RWPE2 (cell line): ENCODE measurements at regions not wholly inside any gene's neighbourhood (a gene's known extent, or its start where the extent isn't known, plus 50 kb on each side); places are given as distances from the start of the nearest gene placed in this dataset.

Experiments used
- ATAC-seq: fragments of 200-7000 bp; cut with Tn5 transposase; 3 replicates; pipeline ENCODE4 v1.9.1; 2021; ENCODE audit warnings: low read depth
- DNase-seq: peaks from one replicate; pipeline ENCODE4 v3.0.0-alpha.2; 2020; ENCODE audit warnings: low spot score
- H3K27ac ChIP-seq: fragments of 450-650 bp; 2 replicates; pipeline ENCODE4 v1.5.1; 2017; ENCODE audit warnings: mild to moderate bottlenecking; ENCODE audit not compliant: poor library complexity, severe bottlenecking
- H3K27me3 ChIP-seq: fragments of 250-450 bp; sonication (Bioruptor Pico); 2 replicates; pipeline ENCODE4 v1.5.1; 2021; ENCODE audit warnings: mild to moderate bottlenecking, moderate library complexity; ENCODE audit not compliant: insufficient read depth, poor library complexity, severe bottlenecking
- H3K36me3 ChIP-seq: fragments of 250-450 bp; sonication (Bioruptor Pico); 2 replicates; pipeline ENCODE4 v1.5.1; 2020; ENCODE audit warnings: low read depth, mild to moderate bottlenecking, moderate library complexity
- H3K4me1 ChIP-seq: fragments of 250-450 bp; sonication (Bioruptor Pico); 2 replicates; pipeline ENCODE4 v1.5.1; 2021; ENCODE audit warnings: mild to moderate bottlenecking, moderate library complexity; ENCODE audit not compliant: insufficient read depth, poor library complexity, severe bottlenecking
- H3K4me3 ChIP-seq: fragments of 250-450 bp; sonication (Bioruptor Pico); 2 replicates; pipeline ENCODE4 v1.5.1; 2021; ENCODE audit warnings: mild to moderate bottlenecking, moderate library complexity; ENCODE audit not compliant: severe bottlenecking
- H3K9me3 ChIP-seq: fragments of 250-450 bp; sonication (Bioruptor Pico); 2 replicates; pipeline ENCODE4 v1.5.1; 2021; ENCODE audit warnings: mild to moderate bottlenecking, moderate library complexity; ENCODE audit not compliant: severe bottlenecking
- TF ChIP-seq, protein P1 (sequence below): fragments of 450-650 bp; IDR thresholded peaks from one replicate; pipeline ENCODE4 v1.5.1; 2017; ENCODE audit warnings: mild to moderate bottlenecking, moderate library complexity; ENCODE audit not compliant: poor library complexity, severe bottlenecking

DNA sequence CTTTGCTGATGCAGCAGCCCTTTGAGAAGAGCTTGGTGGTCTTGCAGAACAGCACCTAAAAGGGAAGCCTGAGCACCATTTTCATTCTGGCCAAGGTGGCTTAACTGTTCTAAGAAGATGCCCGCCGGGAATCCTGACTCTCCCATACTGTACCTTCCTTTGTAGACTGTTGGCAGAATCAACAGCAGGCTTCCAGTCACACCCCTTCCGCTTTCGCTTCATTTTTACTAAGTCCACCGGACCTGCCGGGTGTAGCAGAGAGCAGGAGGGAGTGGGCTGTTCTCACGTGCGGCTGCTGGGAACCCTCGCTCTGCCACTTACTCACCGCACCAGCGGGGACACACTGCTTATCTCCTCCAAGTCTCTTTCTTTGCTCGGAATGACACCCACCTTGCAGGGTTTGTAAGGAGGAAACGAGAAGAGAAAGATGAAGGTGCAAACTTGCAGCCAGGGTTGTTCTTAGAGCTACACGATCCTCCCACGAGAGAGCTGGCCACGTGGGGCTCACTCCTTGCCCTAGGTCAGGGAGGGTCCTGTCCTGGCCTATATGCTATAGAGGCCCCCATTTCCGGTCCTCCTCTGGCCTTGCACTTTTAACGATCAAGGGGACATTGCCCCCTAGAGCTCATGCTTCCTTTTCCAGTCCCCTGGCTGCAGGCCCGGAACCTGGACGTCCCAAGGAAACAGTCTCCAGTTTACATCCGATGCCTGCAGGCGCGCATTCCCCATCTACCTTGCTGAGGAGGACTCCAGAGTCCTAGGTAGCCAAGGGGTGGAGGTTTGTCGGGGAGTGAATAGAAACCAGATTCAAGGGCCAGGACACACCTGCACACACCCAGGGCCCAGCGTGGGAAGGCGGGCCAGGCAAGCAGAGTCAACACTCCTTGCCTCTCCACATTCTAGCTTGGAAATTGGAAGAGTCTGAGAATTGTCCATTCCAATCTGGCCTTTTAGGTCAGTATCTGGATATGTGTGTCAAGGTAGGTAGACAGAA lies 453.6 kb downstream of the IRS2 start:
- Histone ChIP-seq H3K27me3 (no peaks in the 10 kb centered on the region), H3K4me1 (peaks cover 25% of the 10 kb centered on the region), H3K9me3 (no peaks in the 10 kb centered on the region), H3K27ac (no peak overlapping the region), H3K36me3 (no peaks in the 10 kb centered on the region), H3K4me3 (no peak overlapping the region)
- DNase-seq (no peak), ATAC-seq (no peak)
- TF ChIP-seq, protein P1, sequence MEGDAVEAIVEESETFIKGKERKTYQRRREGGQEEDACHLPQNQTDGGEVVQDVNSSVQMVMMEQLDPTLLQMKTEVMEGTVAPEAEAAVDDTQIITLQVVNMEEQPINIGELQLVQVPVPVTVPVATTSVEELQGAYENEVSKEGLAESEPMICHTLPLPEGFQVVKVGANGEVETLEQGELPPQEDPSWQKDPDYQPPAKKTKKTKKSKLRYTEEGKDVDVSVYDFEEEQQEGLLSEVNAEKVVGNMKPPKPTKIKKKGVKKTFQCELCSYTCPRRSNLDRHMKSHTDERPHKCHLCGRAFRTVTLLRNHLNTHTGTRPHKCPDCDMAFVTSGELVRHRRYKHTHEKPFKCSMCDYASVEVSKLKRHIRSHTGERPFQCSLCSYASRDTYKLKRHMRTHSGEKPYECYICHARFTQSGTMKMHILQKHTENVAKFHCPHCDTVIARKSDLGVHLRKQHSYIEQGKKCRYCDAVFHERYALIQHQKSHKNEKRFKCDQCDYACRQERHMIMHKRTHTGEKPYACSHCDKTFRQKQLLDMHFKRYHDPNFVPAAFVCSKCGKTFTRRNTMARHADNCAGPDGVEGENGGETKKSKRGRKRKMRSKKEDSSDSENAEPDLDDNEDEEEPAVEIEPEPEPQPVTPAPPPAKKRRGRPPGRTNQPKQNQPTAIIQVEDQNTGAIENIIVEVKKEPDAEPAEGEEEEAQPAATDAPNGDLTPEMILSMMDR, result no peak

DNA sequence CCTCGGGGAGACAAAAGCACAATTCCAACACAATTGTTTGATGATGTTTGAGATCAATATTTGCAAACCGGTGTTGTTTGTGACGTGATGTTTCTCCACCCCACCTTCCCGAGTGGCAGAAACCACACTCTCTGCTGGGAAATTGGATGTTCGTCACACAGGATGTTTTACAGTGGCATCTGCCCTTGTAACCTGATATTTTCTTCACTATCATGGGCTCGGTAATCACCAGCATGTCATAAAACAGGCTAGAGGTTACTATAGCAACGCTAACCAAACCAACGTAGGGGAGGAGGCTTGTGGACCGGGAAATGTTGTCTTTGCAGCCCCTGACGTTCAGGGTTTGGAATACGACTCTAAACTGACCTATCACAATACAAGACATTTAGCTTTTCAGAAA lies 454.5 kb downstream of the IRS2 start:
- DNase-seq (no peak), ATAC-seq (no peak)
- Histone ChIP-seq H3K36me3 (no peaks in the 10 kb centered on the region), H3K27ac (no peak overlapping the region), H3K9me3 (no peaks in the 10 kb centered on the region), H3K27me3 (no peaks in the 10 kb centered on the region), H3K4me3 (no peak overlapping the region), H3K4me1 (peaks cover 18% of the 10 kb centered on the region)
- TF ChIP-seq, protein P1, result no peak

DNA sequence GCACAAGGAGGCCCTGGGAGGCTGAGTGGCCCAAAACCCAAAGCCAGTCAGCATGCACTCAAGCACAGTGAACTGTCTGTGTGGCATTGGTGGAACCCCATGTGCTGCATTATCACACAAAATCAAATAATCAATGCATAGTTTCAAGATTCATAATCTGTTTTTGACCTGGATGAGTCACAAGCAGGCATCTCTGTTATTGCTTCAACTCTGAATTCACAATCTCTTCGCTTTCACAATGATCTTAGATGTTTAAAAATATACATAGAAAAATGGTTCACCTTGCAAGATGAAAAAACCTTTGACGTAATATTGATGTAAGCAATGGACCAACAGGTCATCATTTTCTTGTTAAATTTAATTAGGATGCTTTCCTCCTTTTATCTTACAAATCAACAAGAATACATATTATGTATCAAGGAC lies 455.4 kb downstream of the IRS2 start:
- no peaks in the 10 kb centered on the region for H3K36me3 ChIP-seq
- TF ChIP-seq, protein P1, result no peak
- no peaks in the 10 kb centered on the region for H3K27me3 ChIP-seq
- no peaks in the 10 kb centered on the region for H3K9me3 ChIP-seq
- H3K4me1 ChIP-seq, result peaks cover 10% of the 10 kb centered on the region
- ATAC-seq, result peak; percentile 65
- DNase-seq, result no peak
- no peak overlapping the region for H3K4me3 ChIP-seq
- no peak overlapping the region for H3K27ac ChIP-seq

DNA sequence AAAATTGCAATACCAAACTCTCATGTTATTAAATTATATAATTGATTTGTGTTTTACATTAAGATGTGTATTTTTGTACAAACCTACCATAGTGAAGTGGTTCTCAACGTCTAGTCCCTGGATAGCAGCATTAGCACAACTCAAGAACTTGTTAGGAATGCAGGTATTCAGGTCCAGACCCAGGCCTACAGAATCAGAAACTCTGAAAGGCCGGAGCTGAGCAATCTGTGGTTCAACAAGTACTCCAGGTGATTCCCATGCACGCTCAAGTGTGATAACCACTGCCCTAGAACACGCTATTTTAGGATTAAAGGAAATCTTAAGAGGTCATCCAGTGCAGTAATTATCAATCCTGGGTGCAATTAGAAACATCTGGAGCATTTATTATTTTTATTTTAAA lies 456.3 kb downstream of the IRS2 start:
- H3K9me3 ChIP-seq, result no peaks in the 10 kb centered on the region
- H3K27ac ChIP-seq, result no peak overlapping the region
- ATAC-seq (no peak), DNase-seq (no peak)
- no peak overlapping the region for H3K4me3 ChIP-seq
- H3K4me1 ChIP-seq, result peaks cover 9% of the 10 kb centered on the region
- no peaks in the 10 kb centered on the region for H3K36me3 ChIP-seq
- TF ChIP-seq, protein P1, result no peak
- H3K27me3 ChIP-seq, result no peaks in the 10 kb centered on the region

DNA sequence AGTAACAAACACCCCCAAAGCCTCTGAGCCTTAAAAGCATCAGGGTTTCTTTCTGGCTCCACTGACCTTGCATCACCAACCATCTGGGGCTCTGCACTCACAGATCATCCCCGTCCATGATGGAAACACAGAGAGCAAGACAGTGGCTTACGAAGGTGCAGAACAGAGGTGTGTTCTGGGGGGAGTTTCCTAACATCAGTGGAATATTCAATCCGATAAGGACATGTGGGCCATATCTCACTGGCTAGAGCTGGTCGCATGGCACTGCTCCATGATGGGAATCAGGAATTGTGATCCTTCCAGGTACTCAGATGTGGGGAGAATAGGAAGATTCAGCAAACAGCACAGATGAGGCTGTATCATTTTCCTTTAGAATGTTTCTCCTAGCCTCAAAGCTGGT lies 457.2 kb downstream of the IRS2 start:
- H3K27ac ChIP-seq, result no peak overlapping the region
- peaks cover 9% of the 10 kb centered on the region for H3K4me1 ChIP-seq
- ATAC-seq (no peak), DNase-seq (no peak)
- H3K4me3 ChIP-seq, result no peak overlapping the region
- TF ChIP-seq, protein P1, result no peak
- H3K27me3 ChIP-seq, result no peaks in the 10 kb centered on the region
- no peaks in the 10 kb centered on the region for H3K36me3 ChIP-seq
- no peaks in the 10 kb centered on the region for H3K9me3 ChIP-seq
